ENCODE measurements at regions not wholly inside any gene's neighbourhood (a gene's known extent, or its start where the extent isn't known, plus 50 kb on each side); places are given as distances from the start of the nearest gene placed in this dataset.
A peak's percentile ranks its signal among the peaks of the same experiment; 100 is the strongest.
"Not testable (repeated sequence)": the region's sequence is repeated elsewhere in the genome, so short reads cannot be mapped to it uniquely, and the experiment has no call there.

DNA sequence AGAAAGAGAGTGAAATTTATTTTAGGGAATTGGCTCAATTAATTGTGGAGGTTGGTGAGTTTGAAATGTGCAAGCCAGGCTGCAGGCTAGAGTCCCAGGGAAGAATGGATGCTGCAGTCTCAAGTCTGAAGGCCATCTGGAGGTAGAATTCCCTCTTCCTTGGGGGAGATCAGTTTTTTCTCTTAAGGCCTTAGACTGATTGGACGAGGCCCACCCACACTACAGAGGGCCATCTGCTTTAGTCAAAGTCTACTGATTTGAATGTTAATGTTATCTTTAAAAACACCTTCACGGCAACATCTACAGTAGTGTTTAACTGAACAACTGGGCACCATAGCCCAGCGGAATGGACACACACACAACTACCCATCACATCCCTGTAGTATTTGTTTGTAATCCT is 245.9 kb upstream of the IRF2BP2 start:
- no peak for DNase-seq

GRCh38 chr1:234854645-234855039 is 244.7 kb upstream of the IRF2BP2 start:
- DNase-seq, result no peak

GRCh38 chr1:234853906-234854644 is 244.1 kb upstream of the IRF2BP2 start:
- DNase-seq, result no peak

DNA sequence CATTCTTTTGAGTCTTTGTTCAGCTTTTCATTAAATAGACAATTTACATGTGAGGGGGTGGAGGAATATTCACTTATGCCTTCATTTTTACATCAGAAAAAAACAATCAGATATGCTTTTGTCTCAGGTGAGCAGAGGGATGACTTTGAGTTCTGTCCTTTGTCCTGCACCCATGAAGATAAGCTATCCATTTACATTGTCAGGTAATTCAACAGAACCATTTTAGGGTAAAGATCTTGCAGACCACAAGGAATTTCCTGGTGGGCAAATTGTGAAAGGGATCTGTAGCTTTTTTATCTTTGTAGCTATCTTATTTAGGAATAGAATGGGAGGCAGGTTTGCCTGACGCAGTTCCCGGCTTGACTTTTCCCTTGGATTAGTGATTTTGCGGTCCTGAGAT is 242.7 kb upstream of the IRF2BP2 start:
- DNase-seq, result no peak

DNA sequence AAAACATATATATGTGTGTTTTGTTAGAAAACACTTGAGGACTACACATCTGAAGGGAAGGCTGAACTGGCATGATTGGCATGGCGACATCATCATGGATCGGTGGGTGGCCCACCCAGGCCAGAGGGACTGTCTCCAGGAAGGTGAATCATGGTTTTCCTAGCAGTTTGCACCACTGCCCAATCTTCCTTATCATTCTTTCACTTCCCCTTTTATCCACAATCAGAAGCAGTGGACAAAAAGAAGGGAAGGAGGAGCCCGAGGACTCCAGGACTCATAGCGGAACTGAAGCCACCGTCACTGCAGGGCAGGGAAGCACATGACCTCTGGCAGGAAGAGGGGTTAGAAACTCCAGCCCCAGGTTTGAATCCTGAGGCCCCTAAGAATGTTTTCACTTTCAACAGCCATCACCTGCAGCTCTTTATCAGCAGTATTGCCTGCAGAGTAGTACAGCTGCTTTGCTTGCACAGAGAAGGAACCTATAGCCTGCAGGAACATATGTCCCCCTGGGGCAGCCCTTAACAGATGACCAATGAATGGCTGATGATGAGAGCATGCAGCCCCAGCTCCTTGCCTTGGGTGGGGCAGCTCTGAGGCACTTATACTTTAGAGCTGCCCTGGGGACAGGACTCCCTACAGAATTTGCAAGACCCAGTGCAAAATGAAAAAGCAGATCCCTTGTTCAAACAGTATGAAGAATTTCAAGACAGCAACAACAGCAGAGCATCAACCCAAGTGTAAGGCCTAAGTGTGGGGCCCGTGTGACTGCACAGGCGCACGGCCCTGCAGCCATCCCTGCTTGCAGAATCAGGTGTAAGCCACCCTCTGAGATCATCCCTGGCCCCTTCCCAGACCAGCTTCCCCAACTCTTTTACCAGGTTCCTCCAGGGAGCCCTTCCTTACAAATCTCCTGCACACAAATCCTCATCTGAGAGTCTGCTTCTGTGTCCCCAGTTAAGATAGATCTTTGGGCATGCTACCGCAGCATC is 241.8 kb upstream of the IRF2BP2 start:
- DNase-seq, result no peak

DNA sequence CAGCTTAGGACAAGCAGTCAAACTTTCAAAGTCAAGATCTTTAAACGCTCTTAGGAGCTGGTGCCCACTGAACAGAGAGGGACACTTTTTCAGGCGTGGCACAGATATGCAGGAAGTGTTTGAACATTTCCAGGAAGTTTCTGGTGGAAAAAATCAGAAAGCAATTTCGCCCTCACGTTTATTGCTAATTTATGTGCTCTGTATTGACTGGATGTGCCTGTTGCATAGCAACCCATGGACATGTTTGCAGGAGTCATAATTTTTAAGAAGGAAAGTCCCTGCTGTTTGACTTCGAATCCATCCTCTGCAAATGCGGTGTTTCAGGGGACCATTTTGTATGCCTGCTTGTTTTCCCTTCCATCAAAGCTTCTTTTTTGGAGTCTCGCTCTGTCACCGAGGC is 239.9 kb upstream of the IRF2BP2 start:
- no peak for DNase-seq

GRCh38 chr1:234848972-234849649 is 239.1 kb upstream of the IRF2BP2 start:
- DNase-seq, result no peak

GRCh38 chr1:234846813-234847212 is 236.8 kb upstream of the IRF2BP2 start:
- DNase-seq, result not testable (repeated sequence)

DNA sequence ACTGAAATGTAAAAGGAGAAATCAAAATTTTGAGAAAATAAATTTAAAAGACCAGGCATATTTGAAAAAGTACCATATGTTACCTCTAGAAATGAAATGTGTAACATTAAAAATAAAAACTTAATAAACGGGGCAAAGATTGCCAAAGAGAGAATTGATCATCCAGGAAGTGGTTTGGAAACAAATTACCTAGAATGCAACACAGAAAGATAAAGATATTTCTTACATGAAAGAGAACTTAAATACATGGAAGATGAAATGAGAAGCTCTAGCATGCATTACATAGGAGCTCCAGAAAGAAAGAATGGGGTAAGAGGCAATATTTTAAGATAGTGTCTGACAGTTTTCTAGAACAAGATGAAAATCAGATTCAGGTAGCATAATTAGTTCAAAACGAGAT is 235.9 kb upstream of the IRF2BP2 start:
- DNase-seq, result no peak

- peak; percentile 39 for DNase-seq
Observed at GRCh38 chr1:234845097-234845660, 235.2 kb upstream of the IRF2BP2 start.

GRCh38 chr1:234844479-234845031 is 234.6 kb upstream of the IRF2BP2 start:
- no peak for DNase-seq

DNA sequence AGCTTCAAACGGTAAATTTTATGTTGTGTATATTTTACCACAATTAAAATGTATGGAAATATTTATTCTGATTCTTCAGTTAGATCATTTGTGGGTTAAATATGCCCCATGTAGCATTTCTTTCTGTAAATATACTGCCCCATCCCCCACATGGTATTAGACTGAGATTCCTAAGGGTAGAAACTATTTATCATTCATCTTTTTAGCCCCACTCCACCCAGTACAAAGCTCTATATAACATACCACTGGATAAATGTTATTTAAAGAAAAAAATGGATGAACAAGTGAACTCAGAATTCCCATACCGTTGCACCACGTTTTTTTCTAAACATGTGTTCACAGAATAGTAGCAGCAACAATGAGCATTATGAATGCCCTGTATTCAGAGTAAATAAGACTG is 234.0 kb upstream of the IRF2BP2 start:
- DNase-seq, result no peak

DNA sequence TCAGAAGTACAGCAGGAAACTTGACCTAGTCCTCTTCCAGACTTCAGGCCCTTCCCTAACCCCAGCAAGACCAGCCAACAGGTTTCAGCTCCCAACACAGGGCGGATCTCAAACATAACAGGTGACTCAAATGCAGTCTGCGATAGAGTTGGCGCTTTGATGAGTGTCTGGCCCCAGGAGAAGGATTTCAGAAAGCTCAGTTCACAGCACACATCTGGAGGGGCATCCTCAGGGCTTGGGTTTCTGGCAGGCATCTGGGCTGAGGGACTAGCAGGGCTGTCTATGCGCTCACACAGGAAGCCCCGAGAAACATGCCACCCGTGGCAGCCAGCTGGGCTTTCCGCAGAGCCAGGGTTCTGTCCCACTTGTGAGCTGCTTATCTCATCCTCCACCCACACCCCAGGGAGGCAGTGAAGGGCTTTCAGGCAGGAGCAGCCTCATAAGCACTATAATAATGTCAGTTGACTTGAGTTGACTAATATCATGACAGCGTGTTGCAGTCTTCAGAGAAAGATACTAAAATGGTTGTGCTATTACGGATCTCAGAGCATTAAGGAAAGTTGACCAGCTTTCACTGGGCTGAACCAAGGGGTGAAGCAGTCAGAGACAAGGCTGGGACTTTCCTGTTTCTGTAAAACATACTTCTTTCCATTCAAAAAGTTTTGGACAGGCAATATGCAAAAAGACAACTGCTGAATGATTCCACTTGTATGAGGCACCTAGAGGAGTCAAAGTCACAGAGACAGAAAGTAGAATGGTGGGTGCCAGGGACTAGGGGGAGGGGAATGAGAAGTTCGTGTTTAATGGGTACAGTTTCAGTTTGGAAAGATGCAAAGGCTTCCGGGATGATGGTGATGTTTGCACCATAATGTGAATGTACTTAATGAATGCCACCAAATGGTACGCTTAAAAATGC is 233.0 kb upstream of the IRF2BP2 start:
- peak; percentile 61 for DNase-seq

DNA sequence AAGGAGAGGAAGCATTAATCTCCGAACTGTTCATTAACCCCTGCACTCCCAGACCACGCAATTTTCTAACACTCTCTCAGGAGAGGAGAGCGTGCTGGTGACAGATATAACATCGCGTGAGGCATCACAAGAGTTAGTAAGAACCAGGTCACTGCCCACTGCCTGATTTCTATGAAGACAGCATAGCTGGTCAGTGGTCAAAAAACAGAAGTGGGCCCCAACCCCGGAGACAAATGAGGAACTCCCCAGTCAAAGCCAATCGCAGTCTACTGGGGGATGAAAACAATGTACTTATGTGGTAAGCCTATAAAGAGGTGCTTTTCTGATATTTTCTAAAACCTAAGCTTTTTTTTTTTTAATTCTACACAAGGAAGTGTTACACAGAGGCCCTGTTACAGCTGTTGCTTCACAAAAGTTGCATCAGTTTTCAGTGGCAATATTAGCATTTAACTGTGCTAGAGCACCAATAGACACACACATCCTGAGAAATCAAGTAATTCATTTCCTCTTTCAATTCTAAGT is 231.8 kb upstream of the IRF2BP2 start:
- no peak for DNase-seq

DNA sequence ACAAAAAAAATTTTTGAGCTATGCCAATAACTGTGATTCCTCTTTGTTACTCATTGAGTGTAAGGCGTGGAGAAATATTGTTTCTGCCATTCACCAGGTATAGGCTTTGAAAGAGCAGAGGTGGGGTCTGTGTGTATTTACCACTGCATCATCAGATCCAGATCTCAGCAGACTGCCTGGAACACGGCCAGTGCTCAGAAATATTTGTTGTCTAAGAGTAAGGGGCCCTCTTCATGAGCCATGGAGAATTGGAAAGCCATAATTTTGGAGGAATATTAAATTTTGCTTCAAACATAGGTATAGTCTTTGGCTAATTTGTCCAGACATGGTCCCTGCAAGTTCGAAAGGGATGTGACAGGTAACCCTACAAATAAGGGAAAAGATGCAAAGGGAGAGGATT is 231.3 kb upstream of the IRF2BP2 start:
- DNase-seq, result no peak

- no peak for DNase-seq
Observed at GRCh38 chr1:234840843-234841242, 230.9 kb upstream of the IRF2BP2 start.

DNA sequence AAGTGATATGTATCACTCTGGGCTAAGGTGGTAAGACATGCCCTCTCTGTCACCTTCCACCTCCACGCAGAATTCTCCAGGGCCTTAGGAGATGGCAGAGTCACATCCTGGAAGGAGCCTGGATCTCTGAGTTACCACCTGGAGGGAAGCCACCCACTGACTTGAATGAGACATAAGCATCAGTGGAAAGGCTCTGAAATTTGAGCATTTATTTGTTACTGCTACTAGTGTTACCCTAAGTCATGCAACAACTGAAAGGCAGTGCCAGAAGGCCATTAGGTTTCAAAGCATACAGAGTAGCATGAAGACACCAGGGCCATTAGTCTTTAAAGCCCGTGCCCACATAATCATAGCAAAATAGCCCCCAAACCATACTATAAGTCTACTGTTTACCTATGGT is 230.3 kb upstream of the IRF2BP2 start:
- DNase-seq, result no peak

DNA sequence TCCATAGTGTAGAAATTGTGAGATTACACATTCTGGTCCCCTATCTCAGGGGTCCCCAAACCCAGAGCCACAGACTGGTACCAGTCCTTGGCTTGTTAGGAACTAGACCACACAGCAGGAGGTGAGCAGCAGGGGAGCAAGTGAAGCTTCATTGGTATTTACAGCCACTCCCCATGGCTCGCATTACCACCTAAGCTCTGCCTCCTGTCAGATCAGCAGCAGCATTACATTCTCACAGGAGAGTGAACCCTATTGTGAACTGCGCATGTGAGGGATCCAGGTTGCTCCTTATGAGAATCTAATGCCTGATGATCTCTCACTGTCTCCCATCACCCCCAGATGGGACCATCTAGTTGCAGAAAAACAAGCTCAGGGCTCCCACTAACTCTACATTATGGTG is 229.7 kb upstream of the IRF2BP2 start:
- no peak for DNase-seq

DNA sequence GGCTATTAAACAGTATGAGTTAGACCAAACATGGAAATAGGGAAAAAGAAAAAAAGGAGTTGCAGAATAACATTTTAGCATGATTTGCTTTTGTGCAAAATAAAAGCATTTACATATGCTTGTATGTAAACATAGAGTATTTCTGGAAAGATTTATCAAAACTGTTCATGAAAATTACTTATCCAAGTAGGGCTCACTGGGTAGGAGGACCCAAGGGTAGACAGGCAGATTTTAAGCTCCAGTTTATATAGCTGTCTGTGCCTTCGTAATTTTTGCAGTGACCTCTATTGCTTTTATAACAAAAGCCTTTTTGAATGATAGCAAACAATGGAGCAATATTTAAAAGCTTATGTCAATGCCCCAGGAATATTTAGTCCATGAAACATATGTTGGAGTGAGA is 228.8 kb upstream of the IRF2BP2 start:
- DNase-seq, result no peak

DNA sequence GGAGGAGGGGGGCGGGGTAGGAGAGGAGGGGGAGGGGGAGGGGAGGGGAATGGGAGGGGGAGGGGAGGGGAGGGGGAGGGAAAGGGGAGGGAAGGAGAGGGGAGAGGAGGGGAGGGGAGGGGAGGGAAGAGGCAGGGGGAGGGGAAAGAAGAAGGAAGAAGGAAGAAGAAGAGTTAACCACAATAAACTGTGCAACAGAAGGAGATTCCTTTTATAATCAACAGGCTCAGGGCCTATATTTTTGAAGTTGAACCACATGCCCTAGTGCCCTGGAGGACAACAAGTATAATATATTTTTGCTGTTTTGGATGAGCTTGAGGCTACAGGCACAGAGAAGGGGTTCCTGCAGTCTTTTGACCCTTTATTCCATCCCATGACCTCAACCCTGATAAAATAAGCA is 228.2 kb upstream of the IRF2BP2 start:
- no peak for DNase-seq

DNA sequence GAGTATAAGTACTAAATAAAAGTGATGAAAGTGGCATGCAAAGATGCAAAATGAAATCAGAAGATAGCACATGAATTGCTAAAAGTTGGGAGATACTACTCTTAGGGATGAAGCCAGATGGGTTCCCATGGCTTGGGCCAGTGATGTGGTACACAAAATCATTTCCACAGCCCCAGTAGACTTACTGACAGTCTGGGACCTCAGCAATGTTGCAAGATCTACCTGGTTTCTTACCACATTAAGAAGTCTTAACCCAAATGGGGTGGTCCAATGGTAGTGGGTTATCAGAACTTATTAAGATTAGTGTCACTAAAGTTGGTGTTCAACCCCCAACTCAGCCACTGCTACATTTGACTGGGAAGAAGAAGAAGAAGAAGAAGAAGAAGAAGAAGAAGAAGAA is 227.7 kb upstream of the IRF2BP2 start:
- no peak for DNase-seq

Data from activated T-cell treated with anti-CD3 and anti-CD28 coated beads, Interleukin-2, amount 50 U/mL, for 1 hour (primary cell).